GM23338 (cell line): ENCODE measurements at regions not wholly inside any gene's neighbourhood (a gene's known extent, or its start where the extent isn't known, plus 50 kb on each side); places are given as distances from the start of the nearest gene placed in this dataset.

Experiments
- ATAC-seq: fragments of 200-7000 bp; cut with Tn5 transposase; 3 replicates; pipeline ENCODE4 v1.9.1; 2020
- DNase-seq: peaks from one replicate; pipeline ENCODE4 v3.0.0-alpha.2; 2015; ENCODE audit warnings: low spot score
- H2AFZ ChIP-seq: fragments of 200-600 bp; sonication (generic); 2 replicates; pipeline ENCODE4 v1.8.0; 2016; ENCODE audit warnings: antibody characterized with exemption, mild to moderate bottlenecking, moderate library complexity
- H3F3A ChIP-seq: fragments of 200-600 bp; sonication (generic); replicated peaks from 2 replicates; pipeline ENCODE4 v1.8.0; 2017; ENCODE audit warnings: antibody characterized with exemption, mixed run types, low read depth
- H3K27ac ChIP-seq: fragments of 200-600 bp; sonication (generic); 2 replicates; pipeline ENCODE4 v1.6.1; 2016; ENCODE audit warnings: low read depth
- H3K27me3 ChIP-seq: fragments of 200-600 bp; sonication (generic); 2 replicates; pipeline ENCODE4 v1.8.0; 2016; ENCODE audit warnings: mild to moderate bottlenecking, mixed run types, moderate library complexity; ENCODE audit not compliant: insufficient read depth
- H3K36me3 ChIP-seq: fragments of 200-600 bp; sonication (generic); 2 replicates; pipeline ENCODE4 v1.8.0; 2016; ENCODE audit warnings: mild to moderate bottlenecking; ENCODE audit not compliant: insufficient read depth
- H3K4me1 ChIP-seq: fragments of 200-600 bp; sonication (generic); 2 replicates; pipeline ENCODE4 v1.8.0; 2016; ENCODE audit warnings: mild to moderate bottlenecking, moderate library complexity; ENCODE audit not compliant: insufficient read depth
- H3K4me2 ChIP-seq: fragments of 200-600 bp; sonication (generic); 2 replicates; pipeline ENCODE4 v1.7.1; 2017; ENCODE audit warnings: mixed run types
- H3K4me3 ChIP-seq: fragments of 200-600 bp; sonication (generic); 2 replicates; pipeline ENCODE4 v1.6.1; 2016; ENCODE audit warnings: mixed run types
- H3K79me2 ChIP-seq: fragments of 200-600 bp; sonication (generic); replicated peaks from 2 replicates; pipeline ENCODE4 v1.8.0; 2017; ENCODE audit warnings: mild to moderate bottlenecking; ENCODE audit not compliant: insufficient read depth
- H3K9me2 ChIP-seq: fragments of 200-600 bp; sonication (generic); 2 replicates; pipeline ENCODE4 v1.8.0; 2017; ENCODE audit not compliant: insufficient read depth
- H4K20me1 ChIP-seq: fragments of 200-600 bp; sonication (generic); replicated peaks from 2 replicates; pipeline ENCODE4 v1.8.0; 2017; ENCODE audit warnings: mild to moderate bottlenecking; ENCODE audit not compliant: insufficient read depth
- H3K27ac Mint-ChIP-seq: 2 replicates; pipeline ENCODE4 v1.8.0; 2020; ENCODE audit warnings: inconsistent platforms, mild to moderate bottlenecking, moderate library complexity, mixed read lengths
- H3K27me3 Mint-ChIP-seq: 3 replicates; pipeline ENCODE4 v1.8.0; 2022; ENCODE audit warnings: low read depth, mild to moderate bottlenecking, moderate library complexity, mixed read lengths, inconsistent platforms; ENCODE audit not compliant: insufficient read depth, poor library complexity
- H3K36me3 Mint-ChIP-seq: 3 replicates; pipeline ENCODE4 v1.8.0; 2021; ENCODE audit warnings: low read depth, mild to moderate bottlenecking, inconsistent platforms, moderate library complexity, mixed read lengths
- H3K4me1 Mint-ChIP-seq: 3 replicates; pipeline ENCODE4 v1.8.0; 2020; ENCODE audit warnings: mild to moderate bottlenecking, inconsistent platforms, mixed read lengths
- H3K4me3 Mint-ChIP-seq: 3 replicates; pipeline ENCODE4 v1.8.0; 2021; ENCODE audit warnings: moderate library complexity, mild to moderate bottlenecking, inconsistent platforms, mixed read lengths
- H3K9me3 Mint-ChIP-seq: 3 replicates; pipeline ENCODE4 v1.8.0; 2020; ENCODE audit warnings: moderate library complexity, mild to moderate bottlenecking, inconsistent platforms, mixed read lengths
- CREB1 ChIP-seq: fragments of 250-450 bp; sonication (Bioruptor Pico); IDR thresholded peaks from 2 replicates; pipeline ENCODE4 v1.5.0; 2020; ENCODE audit warnings: low read depth, mild to moderate bottlenecking, moderate library complexity
- CTCF ChIP-seq, 2 experiments: fragments of 200-600 bp in 1 of 2; sonication (generic) in 1 of 2; conservative IDR thresholded peaks; 2 replicates each; pipeline versions ENCODE4 v1.5.1 to v1.6.1; 2016 to 2017; ENCODE audit warnings: antibody characterized with exemption in 2 of 2, low read depth in 2 of 2, mild to moderate bottlenecking in 2 of 2, moderate library complexity in 1 of 2
- ETS1 ChIP-seq: IDR thresholded peaks from 2 replicates; pipeline ENCODE4 v1.6.1; 2016; ENCODE audit warnings: antibody characterized with exemption
- EZH2 ChIP-seq: fragments of 200-600 bp; sonication (generic); IDR thresholded peaks from one replicate; pipeline ENCODE4 v1.8.0; 2017; ENCODE audit warnings: antibody characterized with exemption, mild to moderate bottlenecking, low read depth; ENCODE audit not compliant: unreplicated experiment
- JUNB ChIP-seq: IDR thresholded peaks from one replicate; pipeline ENCODE4 v1.6.1; 2016; ENCODE audit warnings: antibody characterized with exemption; ENCODE audit not compliant: unreplicated experiment
- NANOG ChIP-seq: IDR thresholded peaks from 2 replicates; pipeline ENCODE4 v1.6.1; 2016; ENCODE audit warnings: antibody characterized with exemption, borderline replicate concordance
- POLR2AphosphoS5 ChIP-seq: IDR thresholded peaks from 2 replicates; pipeline ENCODE4 v1.6.1; 2016; ENCODE audit warnings: antibody characterized with exemption, low read depth
- REST ChIP-seq: IDR thresholded peaks from one replicate; pipeline ENCODE4 v1.6.1; 2018; ENCODE audit warnings: antibody characterized with exemption; ENCODE audit not compliant: unreplicated experiment
- STAT1 ChIP-seq: IDR thresholded peaks from one replicate; pipeline ENCODE4 v1.6.1; 2016; ENCODE audit warnings: antibody characterized with exemption; ENCODE audit not compliant: unreplicated experiment
- ZNF114 ChIP-seq: fragments of 250-450 bp; sonication (Bioruptor Pico); IDR thresholded peaks from 2 replicates; pipeline ENCODE4 v1.5.0; 2020; ENCODE audit warnings: mild to moderate bottlenecking, moderate library complexity
- ZNF331 ChIP-seq: fragments of 250-450 bp; sonication (Bioruptor Pico); IDR thresholded peaks from 2 replicates; pipeline ENCODE4 v1.5.0; 2020; ENCODE audit warnings: low read depth, mild to moderate bottlenecking, moderate library complexity

GRCh38 chr5:98065261-98065909, 708.1 kb upstream of the RGMB start:
- no peak for DNase-seq
- no peak overlapping the region for H3K27ac Mint-ChIP-seq
- H2AFZ ChIP-seq = no peak overlapping the region
- no peak overlapping the region for H3K4me3 ChIP-seq
- H3K36me3 Mint-ChIP-seq = no peaks in the 10 kb centered on the region
- H3K36me3 ChIP-seq = no peaks in the 10 kb centered on the region
- H3K9me2 ChIP-seq = no peaks in the 10 kb centered on the region
- no peak overlapping the region for H3K27ac ChIP-seq
- H3K9me3 Mint-ChIP-seq = no peaks in the 10 kb centered on the region
- no peak for ATAC-seq
- no peak for TF ChIP-seq JUNB
- no peak for TF ChIP-seq ZNF331 (CRISPR knock-in tag)
- TF ChIP-seq STAT1 = no peak
- no peak for TF ChIP-seq CREB1
- TF ChIP-seq POLR2AphosphoS5 = no peak
- TF ChIP-seq ETS1 = no peak
- TF ChIP-seq ZNF114 (CRISPR knock-in tag) = no peak
- no peak overlapping the region for H3K4me3 Mint-ChIP-seq
- H3F3A ChIP-seq = no peaks in the 10 kb centered on the region
- peaks cover 8% of the 10 kb centered on the region; the same call in 2 of the 3 replicates for H3K4me1 Mint-ChIP-seq
- no peaks in the 10 kb centered on the region for H4K20me1 ChIP-seq
- no peaks in the 10 kb centered on the region for H3K27me3 Mint-ChIP-seq
- H3K27me3 ChIP-seq = no peaks in the 10 kb centered on the region
- no peaks in the 10 kb centered on the region for H3K4me1 ChIP-seq
- H3K4me2 ChIP-seq = no peak overlapping the region
- no peaks in the 10 kb centered on the region for H3K79me2 ChIP-seq

- no peaks in the 10 kb centered on the region for H3K27me3 Mint-ChIP-seq
These were observed 706.6 kb upstream of the RGMB start for GRCh38 chr5:98066910-98067309.

More at GRCh38 chr5:98066910-98067309, 706.6 kb upstream of the RGMB start:
- DNase-seq (no peak), ATAC-seq (no peak)
- Histone ChIP-seq H3K27ac (no peak overlapping the region), H3K9me2 (no peaks in the 10 kb centered on the region), H3K4me3 (no peak overlapping the region), H3K36me3 (no peaks in the 10 kb centered on the region), H3K27me3 (no peaks in the 10 kb centered on the region), H4K20me1 (no peaks in the 10 kb centered on the region), H3K4me2 (no peak overlapping the region), H3F3A (no peaks in the 10 kb centered on the region), H3K4me1 (no peaks in the 10 kb centered on the region), H2AFZ (no peak overlapping the region), H3K79me2 (no peaks in the 10 kb centered on the region)
- no peak overlapping the region for H3K4me3 Mint-ChIP-seq
- H3K27ac Mint-ChIP-seq = no peak overlapping the region
- H3K4me1 Mint-ChIP-seq = peaks cover 8% of the 10 kb centered on the region; the same call in 2 of the 3 replicates
- no peaks in the 10 kb centered on the region for H3K36me3 Mint-ChIP-seq
- no peaks in the 10 kb centered on the region for H3K9me3 Mint-ChIP-seq
- no peak for TF ChIP-seq ZNF331 (CRISPR knock-in tag)
- no peak for TF ChIP-seq STAT1
- no peak for TF ChIP-seq JUNB
- no peak for TF ChIP-seq REST
- no peak for TF ChIP-seq CTCF (conservative IDR thresholded peaks at IDR 0.05; ENCODE audit: low read depth in 2 of 2)
- TF ChIP-seq EZH2 = no peak
- TF ChIP-seq NANOG = no peak
